H9 (cell line): ENCODE measurements at regions not wholly inside any gene's neighbourhood (a gene's known extent, or its start where the extent isn't known, plus 50 kb on each side); places are given as distances from the start of the nearest gene placed in this dataset.

Source experiments
- DNase-seq: peaks from one replicate; pipeline ENCODE4 v3.0.0-alpha.2; 2017
- H2AFZ ChIP-seq: one replicate; pipeline ENCODE4 v1.6.1; 2013; ENCODE audit warnings: mild to moderate bottlenecking, low read length, control low read depth, moderate library complexity
- H2AK5ac ChIP-seq: 2 replicates; pipeline ENCODE4 v1.6.1; 2013; ENCODE audit warnings: low read length, control low read depth, mixed read lengths; ENCODE audit not compliant: insufficient read length
- H2BK120ac ChIP-seq: one replicate; pipeline ENCODE4 v1.6.1; 2013; ENCODE audit warnings: low read depth, mild to moderate bottlenecking, low read length, control low read depth, inconsistent platforms; ENCODE audit not compliant: poor library complexity, severe bottlenecking
- H2BK12ac ChIP-seq: 2 replicates; pipeline ENCODE4 v1.6.1; 2013; ENCODE audit warnings: low read length, control low read depth, mixed read lengths, low read depth; ENCODE audit not compliant: insufficient read length
- H2BK15ac ChIP-seq: 2 replicates; pipeline ENCODE4 v1.6.1; 2013; ENCODE audit warnings: low read depth, low read length, control low read depth
- H2BK20ac ChIP-seq: one replicate; pipeline ENCODE4 v1.6.1; 2013; ENCODE audit warnings: low read depth, mild to moderate bottlenecking, low read length, control low read depth, inconsistent platforms; ENCODE audit not compliant: poor library complexity, severe bottlenecking
- H2BK5ac ChIP-seq: 2 replicates; pipeline ENCODE4 v1.6.1; 2013; ENCODE audit warnings: low read length, control low read depth, mixed read lengths; ENCODE audit not compliant: insufficient read length
- H3K14ac ChIP-seq: 2 replicates; pipeline ENCODE4 v1.6.1; 2013; ENCODE audit warnings: low read length, control low read depth; ENCODE audit not compliant: insufficient read depth
- H3K18ac ChIP-seq: 2 replicates; pipeline ENCODE4 v1.6.1; 2013; ENCODE audit warnings: low read depth, mild to moderate bottlenecking, mixed read lengths, low read length, control low read depth; ENCODE audit not compliant: insufficient read length
- H3K23ac ChIP-seq: 2 replicates; pipeline ENCODE4 v1.6.1; 2013; ENCODE audit warnings: low read length, control low read depth, mixed read lengths, low read depth; ENCODE audit not compliant: insufficient read length
- H3K23me2 ChIP-seq: 2 replicates; pipeline ENCODE4 v1.6.1; 2013; ENCODE audit warnings: low read depth, mild to moderate bottlenecking, mixed read lengths, low read length, control low read depth; ENCODE audit not compliant: insufficient read length, poor library complexity, severe bottlenecking
- H3K27ac ChIP-seq: 2 replicates; pipeline ENCODE4 v1.5.1; 2013; ENCODE audit warnings: low read length, control low read depth, mixed read lengths, low read depth; ENCODE audit not compliant: insufficient read length
- H3K27me3 ChIP-seq: 2 replicates; pipeline ENCODE4 v1.6.1; 2013; ENCODE audit warnings: low read length, control low read depth, inconsistent platforms; ENCODE audit not compliant: insufficient read depth
- H3K4ac ChIP-seq: 2 replicates; pipeline ENCODE4 v1.6.1; 2013; ENCODE audit warnings: low read depth, mild to moderate bottlenecking, control low read depth, inconsistent platforms, low read length, moderate library complexity
- H3K4me1 ChIP-seq: 2 replicates; pipeline ENCODE4 v1.6.1; 2013; ENCODE audit warnings: low read length, control low read depth, inconsistent platforms; ENCODE audit not compliant: insufficient read depth
- H3K4me2 ChIP-seq: 2 replicates; pipeline ENCODE4 v1.6.1; 2013; ENCODE audit warnings: low read length, control low read depth, mixed read lengths; ENCODE audit not compliant: insufficient read length, insufficient read depth
- H3K56ac ChIP-seq: 2 replicates; pipeline ENCODE4 v1.6.1; 2013; ENCODE audit warnings: low read depth, mild to moderate bottlenecking, mixed read lengths, low read length, control low read depth; ENCODE audit not compliant: insufficient read length
- H3K79me1 ChIP-seq: 2 replicates; pipeline ENCODE4 v1.6.1; 2013; ENCODE audit warnings: low read depth, mild to moderate bottlenecking, moderate library complexity, low read length, control low read depth, inconsistent platforms; ENCODE audit not compliant: insufficient read depth, poor library complexity, severe bottlenecking
- H3K79me2 ChIP-seq: 2 replicates; pipeline ENCODE4 v1.6.1; 2013; ENCODE audit warnings: low read length, control low read depth, inconsistent platforms; ENCODE audit not compliant: insufficient read depth
- H3K9ac ChIP-seq: 2 replicates; pipeline ENCODE4 v1.6.1; 2013; ENCODE audit warnings: low read length, control low read depth, mixed read lengths; ENCODE audit not compliant: insufficient read length; ENCODE audit errors: extremely low read depth
- H3K9me3 ChIP-seq: one replicate; pipeline ENCODE4 v1.6.1; 2013; ENCODE audit warnings: low read depth, low read length, inconsistent platforms; ENCODE audit not compliant: control insufficient read depth
- H3T11ph ChIP-seq: one replicate; pipeline ENCODE4 v1.6.1; 2013; ENCODE audit warnings: mild to moderate bottlenecking, low read length, control low read depth, inconsistent platforms
- H4K20me1 ChIP-seq: one replicate; pipeline ENCODE4 v1.6.1; 2013; ENCODE audit not compliant: control insufficient read depth, insufficient read length, insufficient read depth
- H4K5ac ChIP-seq: 2 replicates; pipeline ENCODE4 v1.6.1; 2013; ENCODE audit warnings: low read depth, mild to moderate bottlenecking, mixed read lengths, low read length, control low read depth; ENCODE audit not compliant: insufficient read length
- H4K8ac ChIP-seq: replicated peaks from 2 replicates; pipeline ENCODE4 v1.6.1; 2013; ENCODE audit warnings: low read length, control low read depth, mixed read lengths, low read depth; ENCODE audit not compliant: insufficient read length
- H4K91ac ChIP-seq: 2 replicates; pipeline ENCODE4 v1.6.1; 2013; ENCODE audit warnings: low read depth, mild to moderate bottlenecking, moderate library complexity, mixed read lengths, low read length, control low read depth; ENCODE audit not compliant: insufficient read length
- H3K27ac Mint-ChIP-seq, 3 experiments: 2 replicates in 2 of 3; 3 replicates in 1 of 3; pipeline ENCODE4 v1.8.0; 2020 to 2021; ENCODE audit warnings: mixed read lengths in 3 of 3, mild to moderate bottlenecking in 1 of 3, moderate library complexity in 1 of 3
- H3K27me3 Mint-ChIP-seq: 2 replicates; pipeline ENCODE4 v1.8.0; 2021; ENCODE audit warnings: low read depth, mild to moderate bottlenecking, moderate library complexity, mixed read lengths
- H3K36me3 Mint-ChIP-seq, 3 experiments: 2 replicates in 2 of 3; 3 replicates in 1 of 3; pipeline ENCODE4 v1.8.0; 2020 to 2021; ENCODE audit warnings: low read depth in 3 of 3, mixed read lengths in 3 of 3; ENCODE audit not compliant: insufficient read depth in 1 of 3
- H3K4me1 Mint-ChIP-seq, 2 experiments: 2 replicates each; pipeline ENCODE4 v1.8.0; 2020; ENCODE audit warnings: mixed read lengths in 2 of 2
- H3K4me3 Mint-ChIP-seq, 2 experiments: 2 replicates in 1 of 2; 3 replicates in 1 of 2; pipeline ENCODE4 v1.8.0; 2020 to 2021; ENCODE audit warnings: mild to moderate bottlenecking in 2 of 2, mixed read lengths in 2 of 2, moderate library complexity in 1 of 2
- H3K9me3 Mint-ChIP-seq, 2 experiments: 2 replicates in 1 of 2; 3 replicates in 1 of 2; pipeline ENCODE4 v1.8.0; 2020; ENCODE audit warnings: mild to moderate bottlenecking in 2 of 2, mixed read lengths in 2 of 2, moderate library complexity in 1 of 2
- CTCF ChIP-seq: fragments of 200-600 bp; sonication (generic); conservative IDR thresholded peaks from 3 replicates; pipeline ENCODE4 v1.8.0; 2021; ENCODE audit warnings: antibody characterized with exemption, mild to moderate bottlenecking
- WGBS: extraction: QIAGEN DNeasy Blood & Tissue Kit; methylation state at CpG from one replicate; pipeline ENCODE4 v1.1.7; 2013; ENCODE audit warnings: missing lambda C conversion rate, low lambda C conversion rate, mixed read lengths; ENCODE audit not compliant: insufficient read length; ENCODE audit errors: extremely low coverage; 5-methylcytosine and 5-hydroxymethylcytosine counted together

- Histone ChIP-seq H4K8ac (no peak overlapping the region), H3T11ph (no peak overlapping the region), H4K91ac (no peak overlapping the region), H3K18ac (no peak overlapping the region), H3K27me3 (no peaks in the 10 kb centered on the region), H3K56ac (no peak overlapping the region), H3K9me3 (no peaks in the 10 kb centered on the region), H3K4ac (no peak overlapping the region), H4K20me1 (no peaks in the 10 kb centered on the region), H2BK12ac (no peak overlapping the region), H3K23me2 (no peaks in the 10 kb centered on the region), H2BK15ac (no peak overlapping the region), H3K27ac (no peak overlapping the region), H3K9ac (no peak overlapping the region), H3K4me1 (no peaks in the 10 kb centered on the region), H3K14ac (no peak overlapping the region), H3K23ac (no peak overlapping the region), H2AFZ (no peak overlapping the region), H2BK20ac (no peak overlapping the region), H2BK5ac (no peak overlapping the region), H3K79me1 (no peaks in the 10 kb centered on the region), H2BK120ac (no peak overlapping the region), H2AK5ac (no peak overlapping the region), H3K4me2 (no peak overlapping the region), H3K79me2 (no peaks in the 10 kb centered on the region), H4K5ac (no peak overlapping the region)
- Mint-ChIP-seq H3K27me3 (no peaks in the 10 kb centered on the region), H3K27ac (no peak overlapping the region), H3K9me3 (no peaks in the 10 kb centered on the region), H3K4me3 (no peak overlapping the region), H3K36me3 (no peaks in the 10 kb centered on the region), H3K4me1 (no peaks in the 10 kb centered on the region)
- no peak for DNase-seq
- no peak for TF ChIP-seq CTCF
- 100% methylated on average over 1 of the region's 2 CpGs for WGBS
These were observed 780.0 kb downstream of the BCKDHB start for GRCh38 chr6:80886475-80886874.
